LNCAP (cell line): ENCODE measurements at regions not wholly inside any gene's neighbourhood (a gene's known extent, or its start where the extent isn't known, plus 50 kb on each side); places are given as distances from the start of the nearest gene placed in this dataset.

Source experiments
- CTCF ChIP-seq: fragments of 450-650 bp; IDR thresholded peaks from 2 replicates; pipeline ENCODE4 v1.5.1; 2017; ENCODE audit warnings: mild to moderate bottlenecking

GRCh38 chr4:108431986-108432385 is 188.4 kb upstream of the RPL34 start:
- no peak for TF ChIP-seq CTCF

GRCh38 chr4:108430921-108431320 is 189.5 kb upstream of the RPL34 start:
- no peak for TF ChIP-seq CTCF

GRCh38 chr4:108429662-108430061 is 190.7 kb upstream of the RPL34 start:
- no peak for TF ChIP-seq CTCF

GRCh38 chr4:108428923-108429322 is 191.5 kb upstream of the RPL34 start:
- TF ChIP-seq CTCF: no peak

- TF ChIP-seq CTCF: no peak
Observed at GRCh38 chr4:108427946-108428485, 192.4 kb upstream of the RPL34 start.

- TF ChIP-seq CTCF: no peak
Observed at GRCh38 chr4:108426493-108426892, 193.9 kb upstream of the RPL34 start.

- TF ChIP-seq CTCF: no peak
Observed at GRCh38 chr4:108425988-108426387, 194.4 kb upstream of the RPL34 start.

GRCh38 chr4:108417923-108418322 is 202.5 kb upstream of the RPL34 start:
- TF ChIP-seq CTCF: no peak
